ENCODE measurements at regions not wholly inside any gene's neighbourhood (a gene's known extent, or its start where the extent isn't known, plus 50 kb on each side); places are given as distances from the start of the nearest gene placed in this dataset.
"Not testable (repeated sequence)": the region's sequence is repeated elsewhere in the genome, so short reads cannot be mapped to it uniquely, and the experiment has no call there.

- Histone ChIP-seq H3K4me3 (ENCODE audit: low read depth, low read length) (no peak overlapping the region), H3K4me1 (no peaks in the 10 kb centered on the region), H3K9me3 (no peaks in the 10 kb centered on the region), H3K36me3 (ENCODE audit: control insufficient read depth, insufficient read depth, low read length) (no peaks in the 10 kb centered on the region), H3K27me3 (replicated peaks; ENCODE audit: control insufficient read depth, insufficient read depth, low read length) (no peaks in the 10 kb centered on the region)
- no peak for DNase-seq
- no TSS peak for BruUV-seq (replicated peaks)
- POLR2A ChIA-PET = no interaction called here
- no peak for TF ChIP-seq CTCF (IDR thresholded peaks at IDR 0.05; ENCODE audit: insufficient read depth in 1 of 2, low read depth in 1 of 2, low read length in 1 of 2, severe bottlenecking in 1 of 2, unreplicated experiment in 1 of 2)
- Mint-ChIP-seq H3K4me1 (ENCODE audit: low read depth, unreplicated experiment) (no peaks in the 10 kb centered on the region), H3K27me3 (ENCODE audit: insufficient read depth, unreplicated experiment) (peaks cover 1% of the 10 kb centered on the region), H3K9me3 (ENCODE audit: unreplicated experiment) (no peaks in the 10 kb centered on the region), H3K36me3 (ENCODE audit: insufficient read depth, unreplicated experiment) (no peaks in the 10 kb centered on the region), H3K27ac (ENCODE audit: unreplicated experiment) (no peak overlapping the region), H3K4me3 (ENCODE audit: unreplicated experiment) (no peak overlapping the region)
- intact Hi-C loops (cut with micrococcal nuclease; ENCODE audit: unreplicated experiment) = no loop called here
- CTCF ChIA-PET = no interaction called here
These were observed 81.6 kb upstream of the RGPD4 start for GRCh38 chr2:107745100-107745499.

- H3K36me3 ChIP-seq (ENCODE audit: control insufficient read depth, insufficient read depth, low read length); H3K4me3 ChIP-seq (ENCODE audit: low read depth, low read length); H3K27ac Mint-ChIP-seq (ENCODE audit: unreplicated experiment); H3K4me1 ChIP-seq; intact Hi-C loops (cut with micrococcal nuclease; ENCODE audit: unreplicated experiment); H3K9me3 Mint-ChIP-seq (ENCODE audit: unreplicated experiment); BruUV-seq (replicated peaks); H3K36me3 Mint-ChIP-seq (ENCODE audit: insufficient read depth, unreplicated experiment); H3K4me3 Mint-ChIP-seq (ENCODE audit: unreplicated experiment); CTCF ChIA-PET; H3K27me3 ChIP-seq (replicated peaks; ENCODE audit: control insufficient read depth, insufficient read depth, low read length); H3K27me3 Mint-ChIP-seq (ENCODE audit: insufficient read depth, unreplicated experiment); DNase-seq; POLR2A ChIA-PET; H3K4me1 Mint-ChIP-seq (ENCODE audit: low read depth, unreplicated experiment); H3K9me3 ChIP-seq: not testable (repeated sequence)
These were observed 80.0 kb upstream of the RGPD4 start for GRCh38 chr2:107746552-107747198.

GRCh38 chr2:107747199-107747963 lies 79.3 kb upstream of the RGPD4 start:
- H3K9me3 Mint-ChIP-seq (ENCODE audit: unreplicated experiment); H3K4me1 ChIP-seq; H3K9me3 ChIP-seq; H3K4me3 Mint-ChIP-seq (ENCODE audit: unreplicated experiment); BruUV-seq (replicated peaks); DNase-seq; H3K27me3 Mint-ChIP-seq (ENCODE audit: insufficient read depth, unreplicated experiment); H3K4me3 ChIP-seq (ENCODE audit: low read depth, low read length); POLR2A ChIA-PET; H3K27me3 ChIP-seq (replicated peaks; ENCODE audit: control insufficient read depth, insufficient read depth, low read length); H3K36me3 Mint-ChIP-seq (ENCODE audit: insufficient read depth, unreplicated experiment); H3K27ac Mint-ChIP-seq (ENCODE audit: unreplicated experiment); H3K36me3 ChIP-seq (ENCODE audit: control insufficient read depth, insufficient read depth, low read length); CTCF ChIA-PET; intact Hi-C loops (cut with micrococcal nuclease; ENCODE audit: unreplicated experiment); H3K4me1 Mint-ChIP-seq (ENCODE audit: low read depth, unreplicated experiment): not testable (repeated sequence)

GRCh38 chr2:107747964-107748583 lies 78.6 kb upstream of the RGPD4 start:
- Histone ChIP-seq H3K27me3 (replicated peaks; ENCODE audit: control insufficient read depth, insufficient read depth, low read length) (no peaks in the 10 kb centered on the region), H3K36me3 (ENCODE audit: control insufficient read depth, insufficient read depth, low read length) (no peaks in the 10 kb centered on the region), H3K4me1 (no peaks in the 10 kb centered on the region), H3K9me3 (no peaks in the 10 kb centered on the region), H3K4me3 (ENCODE audit: low read depth, low read length) (no peak overlapping the region)
- no peaks in the 10 kb centered on the region for H3K27me3 Mint-ChIP-seq (ENCODE audit: insufficient read depth, unreplicated experiment)
- ChIA-PET POLR2A (no interaction called here), CTCF (no interaction called here)
- no peak overlapping the region for H3K27ac Mint-ChIP-seq (ENCODE audit: unreplicated experiment)
- H3K36me3 Mint-ChIP-seq (ENCODE audit: insufficient read depth, unreplicated experiment) = no peaks in the 10 kb centered on the region
- intact Hi-C loops (cut with micrococcal nuclease; ENCODE audit: unreplicated experiment) = no loop called here
- DNase-seq = no peak
- no peaks in the 10 kb centered on the region for H3K4me1 Mint-ChIP-seq (ENCODE audit: low read depth, unreplicated experiment)
- H3K9me3 Mint-ChIP-seq (ENCODE audit: unreplicated experiment) = no peaks in the 10 kb centered on the region
- no peak overlapping the region for H3K4me3 Mint-ChIP-seq (ENCODE audit: unreplicated experiment)
- no TSS peak for BruUV-seq (replicated peaks)
- TF ChIP-seq CTCF (IDR thresholded peaks at IDR 0.05; ENCODE audit: insufficient read depth in 1 of 2, low read depth in 1 of 2, low read length in 1 of 2, severe bottlenecking in 1 of 2, unreplicated experiment in 1 of 2) = no peak
